ENCODE measurements at regions not wholly inside any gene's neighbourhood (a gene's known extent, or its start where the extent isn't known, plus 50 kb on each side); places are given as distances from the start of the nearest gene placed in this dataset.

- Histone ChIP-seq H3K18ac (ENCODE audit: low read depth, low read length) (no peak overlapping the region), H3K79me1 (ENCODE audit: low read depth in 1 of 2, low read length in 2 of 2) (no peaks in the 10 kb centered on the region), H2BK120ac (ENCODE audit: low read depth, low read length) (no peak overlapping the region), H3K9ac (ENCODE audit: low read depth, low read length) (no peak overlapping the region), H2BK5ac (ENCODE audit: low read depth, low read length, poor library complexity, severe bottlenecking) (peak overlapping the region; percentile 56), H3K23ac (ENCODE audit: low read depth, low read length) (no peak overlapping the region), H2BK15ac (ENCODE audit: low read depth, low read length) (no peak overlapping the region), H3K9me3 (ENCODE audit: control insufficient read depth, insufficient read depth, low read length) (no peaks in the 10 kb centered on the region), H3K27ac (ENCODE audit: insufficient read depth, low read length) (no peak overlapping the region), H2AFZ (replicated peaks; ENCODE audit: low read length, poor library complexity) (no peak overlapping the region), H4K20me1 (ENCODE audit: insufficient read depth, low read length) (no peaks in the 10 kb centered on the region), H4K5ac (ENCODE audit: low read depth, low read length) (no peak overlapping the region), H2BK20ac (ENCODE audit: low read depth, low read length) (no peak overlapping the region), H3K9me1 (ENCODE audit: insufficient read depth, low read length) (no peaks in the 10 kb centered on the region), H3K27me3 (ENCODE audit: control insufficient read depth, insufficient read depth, low read length) (peaks cover 3% of the 10 kb centered on the region; the same call in 1 of the 2 replicates), H3K14ac (replicated peaks; ENCODE audit: low read depth, low read length) (no peak overlapping the region), H2AK9ac (replicated peaks; ENCODE audit: low read depth, low read length, poor library complexity) (no peak overlapping the region), H4K91ac (ENCODE audit: insufficient read depth, low read depth, low read length) (no peak overlapping the region), H3K4ac (ENCODE audit: low read depth, low read length) (no peak overlapping the region), H3K36me3 (ENCODE audit: control insufficient read depth, insufficient read depth, low read length) (no peaks in the 10 kb centered on the region), H3K4me2 (ENCODE audit: low read depth, low read length) (no peak overlapping the region), H3K4me3 (ENCODE audit: insufficient read depth, low read depth, low read length) (no peak overlapping the region), H3K56ac (ENCODE audit: extremely low read depth, insufficient read depth, low read length) (no peak overlapping the region), H4K8ac (ENCODE audit: low read depth in 2 of 2, low read length in 2 of 2) (no peak overlapping the region), H3K4me1 (ENCODE audit: control insufficient read depth, insufficient read depth, low read length) (peaks cover 3% of the 10 kb centered on the region; the same call in 1 of the 2 replicates), H2AK5ac (ENCODE audit: low read depth, low read length) (no peak overlapping the region)
- no TSS peak for BruUV-seq (replicated peaks)
- POLR2A ChIA-PET (ENCODE audit: unreplicated experiment) = no interaction called here
- WGBS, 2 experiments (ENCODE audit: extremely low coverage in 2 of 2, insufficient read length in 1 of 2) = 88 to 100% methylated on average over 3 to 4 of the region's 4 CpGs
- intact Hi-C loops (cut with micrococcal nuclease) = no loop called here
- dilution Hi-C loops (cut with HindIII; ENCODE audit: low sequenced_read_pairs, unreplicated experiment) = no loop called here
- CTCF ChIA-PET = no interaction called here
- in situ Hi-C loops (cut with MboI; ENCODE audit: low sequenced_read_pairs) = loop anchor here (25.0 kb wide), 1 partner anchor 1246 kb away; no protein-coding TSS in a partner anchor
- no peak for TF ChIP-seq CHD1 (IDR thresholded peaks at IDR 0.05; ENCODE audit: low read depth, low read length)
- no peak for TF ChIP-seq RCOR1 (IDR thresholded peaks at IDR 0.05; ENCODE audit: insufficient replicate concordance, low read length)
- no peak for TF ChIP-seq USF2 (IDR thresholded peaks at IDR 0.05; ENCODE audit: low read depth, low read length)
- TF ChIP-seq ELK1 (IDR thresholded peaks at IDR 0.05; ENCODE audit: borderline replicate concordance, low read depth, low read length) = no peak
- ATAC-seq (ENCODE audit: low read depth) = no peak
- no peak for DNase-seq
Observed at GRCh38 chr22:44633647-44634046, 68.4 kb upstream of the PRR5 start.
